H1 (cell line): ENCODE measurements at regions not wholly inside any gene's neighbourhood (a gene's known extent, or its start where the extent isn't known, plus 50 kb on each side); places are given as distances from the start of the nearest gene placed in this dataset.

Experiments used
- CTCF ChIA-PET: fragments of 300-600 bp; sonication (Branson Sonifier 250); formaldehyde crosslinking; loops from one replicate; lab custom pipeline; 2021; ENCODE audit not compliant: partially characterized antibody; lab: Charles Lee
- POLR2A ChIA-PET: fragments of 300-600 bp; sonication (Branson Sonifier 250); formaldehyde crosslinking; loops from one replicate; lab custom pipeline; 2021; ENCODE audit warnings: inconsistent platforms; ENCODE audit not compliant: partially characterized antibody; lab: Charles Lee
- DNase-seq, 2 experiments: peaks; one replicate each; pipeline versions ENCODE4 v3.0.0 to v3.0.0-alpha.2; 2010 to 2022; ENCODE audit warnings: low spot score in 2 of 2, low read depth in 1 of 2, mixed read lengths in 1 of 2
- FAIRE-seq: peaks from 2 replicates; lab custom pipeline; 2011; peaks lifted over from hg19 to GRCh38; lab: Jason Lieb, UNC
- H2AFZ ChIP-seq: 2 replicates; pipeline ENCODE4 v1.8.1; 2012; ENCODE audit warnings: low read length, inconsistent platforms
- H2AK5ac ChIP-seq: 2 replicates; pipeline ENCODE4 v1.6.1; 2013; ENCODE audit warnings: low read depth, low read length
- H2BK120ac ChIP-seq: replicated peaks from 2 replicates; pipeline ENCODE3; 2013; ENCODE audit warnings: low read depth, low read length, inconsistent platforms
- H2BK12ac ChIP-seq: 2 replicates; pipeline ENCODE4 v1.6.1; 2013; ENCODE audit warnings: low read depth, low read length
- H2BK15ac ChIP-seq: 2 replicates; pipeline ENCODE4 v1.6.1; 2013; ENCODE audit warnings: low read length
- H2BK20ac ChIP-seq: 2 replicates; pipeline ENCODE4 v1.6.1; 2013; ENCODE audit warnings: low read length
- H2BK5ac ChIP-seq: 2 replicates; pipeline ENCODE4 v1.6.1; 2013; ENCODE audit warnings: low read depth, low read length
- H3K14ac ChIP-seq: 2 replicates; pipeline ENCODE4 v1.6.1; 2013; ENCODE audit warnings: inconsistent platforms; ENCODE audit not compliant: insufficient read length
- H3K18ac ChIP-seq: 2 replicates; pipeline ENCODE4 v1.6.1; 2013; ENCODE audit warnings: low read length; ENCODE audit errors: extremely low read depth
- H3K23ac ChIP-seq: 2 replicates; pipeline ENCODE4 v1.6.1; 2013; ENCODE audit warnings: inconsistent platforms; ENCODE audit not compliant: insufficient read length
- H3K23me2 ChIP-seq: 2 replicates; pipeline ENCODE4 v1.6.1; 2013; ENCODE audit warnings: low read depth, low read length
- H3K27ac ChIP-seq: 2 replicates; pipeline ENCODE4 v1.6.1; 2011; ENCODE audit warnings: low read depth, low read length, inconsistent platforms
- H3K27me3 ChIP-seq, 4 experiments: replicated peaks in 1 of 4; 1 replicate in 1 of 4; 2 replicates in 3 of 4; pipeline versions ENCODE4 v1.6.1 to v1.8.1; 2011 to 2013; ENCODE audit warnings: low read length in 3 of 4, mild to moderate bottlenecking in 3 of 4, inconsistent platforms in 2 of 4, mixed read lengths in 2 of 4, moderate library complexity in 1 of 4; ENCODE audit not compliant: control insufficient read depth in 3 of 4, insufficient read depth in 3 of 4; ENCODE audit errors: extremely low read depth in 1 of 4
- H3K36me3 ChIP-seq, 4 experiments: 2 replicates each; pipeline versions ENCODE4 v1.6.1 to v1.8.1; 2011 to 2013; ENCODE audit warnings: mild to moderate bottlenecking in 4 of 4, low read length in 3 of 4, moderate library complexity in 2 of 4, control low read depth in 1 of 4, inconsistent platforms in 1 of 4; ENCODE audit not compliant: insufficient read depth in 4 of 4, control insufficient read depth in 2 of 4
- H3K4ac ChIP-seq: replicated peaks from 2 replicates; pipeline ENCODE3; 2013; ENCODE audit warnings: low read length, low read depth, mixed read lengths, inconsistent platforms; ENCODE audit not compliant: insufficient read length
- H3K4me1 ChIP-seq, 4 experiments: replicated peaks in 1 of 4; 1 replicate in 1 of 4; 2 replicates in 3 of 4; pipeline versions ENCODE4 v1.6.1 to v1.8.1; 2011 to 2013; ENCODE audit warnings: low read length in 3 of 4, inconsistent platforms in 2 of 4, mixed read lengths in 1 of 4; ENCODE audit not compliant: insufficient read depth in 4 of 4, control insufficient read depth in 3 of 4
- H3K4me2 ChIP-seq, 2 experiments: 2 replicates each; pipeline versions ENCODE4 v1.6.1 to v1.8.1; 2011 to 2013; ENCODE audit warnings: low read depth in 2 of 2, low read length in 2 of 2, control low read depth in 1 of 2, inconsistent platforms in 1 of 2, mild to moderate bottlenecking in 1 of 2; ENCODE audit not compliant: insufficient read depth in 1 of 2
- H3K4me3 ChIP-seq, 4 experiments: fragments of 200-600, 300-600 bp in 1 of 4; sonication (generic), shearing (Covaris generic), sonication (Bioruptor Twin) in 1 of 4; 2 replicates each; pipeline versions ENCODE4 v1.5.1 to v1.8.1; 2011 to 2016; ENCODE audit warnings: low read length in 4 of 4, low read depth in 3 of 4, control low read depth in 2 of 4, inconsistent platforms in 2 of 4, mild to moderate bottlenecking in 2 of 4, mixed read lengths in 1 of 4, moderate library complexity in 1 of 4; ENCODE audit not compliant: insufficient read depth in 2 of 4; ENCODE audit errors: extremely low read depth in 1 of 4
- H3K56ac ChIP-seq: replicated peaks from 2 replicates; pipeline ENCODE3; 2013; ENCODE audit warnings: low read depth, mild to moderate bottlenecking, mixed read lengths, low read length, inconsistent platforms; ENCODE audit not compliant: insufficient read length
- H3K79me1 ChIP-seq: 2 replicates; pipeline ENCODE4 v1.6.1; 2013; ENCODE audit warnings: low read depth, low read length, control low read depth
- H3K79me2 ChIP-seq, 2 experiments: 2 replicates each; pipeline versions ENCODE4 v1.6.1 to v1.8.1; 2012 to 2013; ENCODE audit warnings: low read length in 2 of 2, mild to moderate bottlenecking in 2 of 2, inconsistent platforms in 1 of 2; ENCODE audit not compliant: insufficient read depth in 2 of 2, control insufficient read depth in 1 of 2
- H3K9ac ChIP-seq, 4 experiments: replicated peaks in 1 of 4; 1 replicate in 1 of 4; 2 replicates in 3 of 4; pipeline versions ENCODE4 v1.6.1 to v1.8.1; 2011 to 2013; ENCODE audit warnings: low read depth in 3 of 4, low read length in 3 of 4, control low read depth in 2 of 4, mild to moderate bottlenecking in 2 of 4, moderate library complexity in 2 of 4, inconsistent platforms in 1 of 4; ENCODE audit errors: extremely low read depth in 1 of 4
- H3K9me3 ChIP-seq, 2 experiments: 2 replicates each; pipeline versions ENCODE4 v1.6.1 to v1.8.1; 2012 to 2013; ENCODE audit warnings: mild to moderate bottlenecking in 2 of 2, moderate library complexity in 2 of 2, control low read depth in 1 of 2, inconsistent platforms in 1 of 2, low read depth in 1 of 2, low read length in 1 of 2, mixed read lengths in 1 of 2; ENCODE audit not compliant: insufficient read depth in 2 of 2
- H4K20me1 ChIP-seq, 2 experiments: replicated peaks in 1 of 2; 2 replicates each; pipeline versions ENCODE3 to v1.8.1; 2011 to 2013; ENCODE audit warnings: inconsistent platforms in 2 of 2, low read length in 2 of 2, mild to moderate bottlenecking in 1 of 2; ENCODE audit not compliant: insufficient read depth in 2 of 2, control insufficient read depth in 1 of 2
- H4K5ac ChIP-seq: 2 replicates; pipeline ENCODE4 v1.6.1; 2013; ENCODE audit warnings: low read length, low read depth, mixed read lengths, inconsistent platforms; ENCODE audit not compliant: insufficient read length
- H4K8ac ChIP-seq: 2 replicates; pipeline ENCODE4 v1.8.0; 2013; ENCODE audit warnings: mild to moderate bottlenecking, moderate library complexity, low read length, inconsistent platforms; ENCODE audit not compliant: insufficient read depth; ENCODE audit errors: extremely low read depth
- H4K91ac ChIP-seq: replicated peaks from 2 replicates; pipeline ENCODE3; 2013; ENCODE audit warnings: low read length, mixed read lengths, inconsistent platforms; ENCODE audit not compliant: insufficient read length
- HDAC2 ChIP-seq, 2 experiments: fragments of 300-600 bp in 1 of 2; sonication (generic) in 1 of 2; IDR thresholded peaks; 2 replicates each; pipeline ENCODE4 v1.6.1; 2011 to 2012; ENCODE audit warnings: low read depth in 2 of 2, low read length in 2 of 2, mild to moderate bottlenecking in 2 of 2, moderate library complexity in 2 of 2, borderline replicate concordance in 1 of 2, inconsistent platforms in 1 of 2
- SIN3A ChIP-seq, 2 experiments: IDR thresholded peaks in 1 of 2; conservative IDR thresholded peaks in 1 of 2; 2 replicates each; pipeline ENCODE4 v1.6.1; 2011 to 2012; ENCODE audit warnings: low read length in 2 of 2, improper control_type of control experiment in 1 of 2, low read depth in 1 of 2, mild to moderate bottlenecking in 1 of 2
- SUZ12 ChIP-seq: fragments of 200-600 bp; sonication (generic); IDR thresholded peaks from 2 replicates; pipeline ENCODE4 v1.6.1; 2012; ENCODE audit warnings: mild to moderate bottlenecking, inconsistent platforms, low read length, moderate library complexity, mixed read lengths
- WGBS, 2 experiments: shearing (Covaris generic) in 1 of 2; methylation state at CpG; one replicate each; pipeline versions ENCODE4 v1.1.6 to v1.1.7; 2013 to 2015; ENCODE audit warnings: low lambda C conversion rate in 2 of 2, mixed read lengths in 2 of 2, inconsistent platforms in 1 of 2, low coverage in 1 of 2, missing lambda C conversion rate in 1 of 2; ENCODE audit not compliant: insufficient replicate concordance in 2 of 2, insufficient coverage in 1 of 2, insufficient read length in 1 of 2; ENCODE audit errors: extremely low coverage in 1 of 2, missing lambda C conversion rate in 1 of 2; 5-methylcytosine and 5-hydroxymethylcytosine counted together

DNA sequence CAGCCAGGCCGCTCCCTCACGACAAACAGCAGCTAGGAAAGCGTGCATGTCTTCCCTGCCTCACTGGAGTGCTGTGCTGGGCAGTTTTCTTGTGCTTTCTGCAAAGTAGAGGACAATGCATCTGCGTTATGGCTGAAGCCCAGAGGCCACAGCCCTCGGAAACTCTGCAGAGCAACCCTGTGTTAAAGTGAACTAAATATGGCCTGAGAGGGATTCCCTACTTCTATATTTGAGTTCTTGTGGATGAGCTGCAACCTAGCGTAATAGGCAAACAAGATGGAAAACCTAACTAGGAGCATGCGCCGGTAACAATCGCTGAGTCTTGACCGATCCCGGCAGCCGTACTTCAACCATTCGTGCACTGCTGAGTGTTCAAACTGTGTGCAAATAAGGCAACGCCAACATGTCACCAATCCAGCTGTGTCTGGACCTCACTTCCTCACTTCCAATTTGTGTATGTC lies 471.9 kb upstream of the HS6ST1 start:
- Histone ChIP-seq H3K79me2 (no peaks in the 10 kb centered on the region), H3K4me2 (no peak overlapping the region), H3K23me2 (peaks cover 3% of the 10 kb centered on the region; the same call in 1 of the 2 replicates), H2BK20ac (no peak overlapping the region), H3K14ac (no peak overlapping the region), H3K4me3 (no peak overlapping the region), H3K56ac (no peak overlapping the region), H2BK120ac (no peak overlapping the region), H3K79me1 (no peaks in the 10 kb centered on the region), H3K9me3 (no peaks in the 10 kb centered on the region), H2BK15ac (no peak overlapping the region), H3K23ac (no peak overlapping the region), H3K27ac (no peak overlapping the region), H3K9ac (no peak overlapping the region), H3K4ac (no peak overlapping the region), H4K20me1 (peaks cover 0 to 13% of the 10 kb centered on the region in 2 experiments), H3K36me3 (no peaks in the 10 kb centered on the region), H2AK5ac (no peak overlapping the region), H2BK12ac (no peak overlapping the region)
- 87% methylated on average over 14 of the region's 14 CpGs; no CpG with 5 or more reads in 1 of the 2 experiments for WGBS, 2 experiments
- CTCF ChIA-PET, result interaction anchor here (1.7 to 2.2 kb wide), 2 partner anchors 20 to 35 kb away, joined by 3 to 10 read pairs; no protein-coding TSS in a partner anchor
- TF ChIP-seq SIN3A (conservative IDR thresholded peaks at IDR 0.05 in 1 of 2, IDR thresholded peaks at IDR 0.05 in 1 of 2; ENCODE audit: low read depth in 1 of 2, low read length in 2 of 2) (no peak), SUZ12 (no peak), HDAC2 (IDR thresholded peaks at IDR 0.05; ENCODE audit: borderline replicate concordance in 1 of 2, low read depth in 2 of 2, low read length in 2 of 2) (no peak)
- TF ChIP-seq, all 59 proteins: peak for 0
- DNase-seq (peak in 1 of 2 experiments; percentile 42), FAIRE-seq (no peak)
- no peak overlapping the region; the same call in 1 of the 2 replicates for H4K8ac ChIP-seq
- no peak overlapping the region for H4K5ac ChIP-seq
- H2BK5ac ChIP-seq, result no peak overlapping the region
- no peak overlapping the region for H2AFZ ChIP-seq
- no peak overlapping the region for H4K91ac ChIP-seq
- POLR2A ChIA-PET, result no interaction called here
- peaks cover 0 to 4% (median 0%) of the 10 kb centered on the region in 4 experiments; a peak in 1 of 7 replicates for H3K27me3 ChIP-seq
- peaks cover 3 to 8% (median 5%) of the 10 kb centered on the region in 4 experiments; a peak in 6 of 7 replicates for H3K4me1 ChIP-seq
- no peak overlapping the region for H3K18ac ChIP-seq
